H9 (cell line): ENCODE measurements at regions not wholly inside any gene's neighbourhood (a gene's known extent, or its start where the extent isn't known, plus 50 kb on each side); places are given as distances from the start of the nearest gene placed in this dataset.

Experiments
- DNase-seq: peaks from one replicate; pipeline ENCODE4 v3.0.0-alpha.2; 2017
- H2AFZ ChIP-seq: one replicate; pipeline ENCODE4 v1.6.1; 2013; ENCODE audit warnings: mild to moderate bottlenecking, low read length, control low read depth, moderate library complexity
- H2AK5ac ChIP-seq: 2 replicates; pipeline ENCODE4 v1.6.1; 2013; ENCODE audit warnings: low read length, control low read depth, mixed read lengths; ENCODE audit not compliant: insufficient read length
- H2BK120ac ChIP-seq: one replicate; pipeline ENCODE4 v1.6.1; 2013; ENCODE audit warnings: low read depth, mild to moderate bottlenecking, low read length, control low read depth, inconsistent platforms; ENCODE audit not compliant: poor library complexity, severe bottlenecking
- H2BK12ac ChIP-seq: 2 replicates; pipeline ENCODE4 v1.6.1; 2013; ENCODE audit warnings: low read length, control low read depth, mixed read lengths, low read depth; ENCODE audit not compliant: insufficient read length
- H2BK15ac ChIP-seq: 2 replicates; pipeline ENCODE4 v1.6.1; 2013; ENCODE audit warnings: low read depth, low read length, control low read depth
- H2BK20ac ChIP-seq: one replicate; pipeline ENCODE4 v1.6.1; 2013; ENCODE audit warnings: low read depth, mild to moderate bottlenecking, low read length, control low read depth, inconsistent platforms; ENCODE audit not compliant: poor library complexity, severe bottlenecking
- H2BK5ac ChIP-seq: 2 replicates; pipeline ENCODE4 v1.6.1; 2013; ENCODE audit warnings: low read length, control low read depth, mixed read lengths; ENCODE audit not compliant: insufficient read length
- H3K14ac ChIP-seq: 2 replicates; pipeline ENCODE4 v1.6.1; 2013; ENCODE audit warnings: low read length, control low read depth; ENCODE audit not compliant: insufficient read depth
- H3K18ac ChIP-seq: 2 replicates; pipeline ENCODE4 v1.6.1; 2013; ENCODE audit warnings: low read depth, mild to moderate bottlenecking, mixed read lengths, low read length, control low read depth; ENCODE audit not compliant: insufficient read length
- H3K23ac ChIP-seq: 2 replicates; pipeline ENCODE4 v1.6.1; 2013; ENCODE audit warnings: low read length, control low read depth, mixed read lengths, low read depth; ENCODE audit not compliant: insufficient read length
- H3K23me2 ChIP-seq: 2 replicates; pipeline ENCODE4 v1.6.1; 2013; ENCODE audit warnings: low read depth, mild to moderate bottlenecking, mixed read lengths, low read length, control low read depth; ENCODE audit not compliant: insufficient read length, poor library complexity, severe bottlenecking
- H3K27ac ChIP-seq: 2 replicates; pipeline ENCODE4 v1.5.1; 2013; ENCODE audit warnings: low read length, control low read depth, mixed read lengths, low read depth; ENCODE audit not compliant: insufficient read length
- H3K27me3 ChIP-seq: 2 replicates; pipeline ENCODE4 v1.6.1; 2013; ENCODE audit warnings: low read length, control low read depth, inconsistent platforms; ENCODE audit not compliant: insufficient read depth
- H3K4ac ChIP-seq: 2 replicates; pipeline ENCODE4 v1.6.1; 2013; ENCODE audit warnings: low read depth, mild to moderate bottlenecking, control low read depth, inconsistent platforms, low read length, moderate library complexity
- H3K4me1 ChIP-seq: 2 replicates; pipeline ENCODE4 v1.6.1; 2013; ENCODE audit warnings: low read length, control low read depth, inconsistent platforms; ENCODE audit not compliant: insufficient read depth
- H3K4me2 ChIP-seq: 2 replicates; pipeline ENCODE4 v1.6.1; 2013; ENCODE audit warnings: low read length, control low read depth, mixed read lengths; ENCODE audit not compliant: insufficient read length, insufficient read depth
- H3K56ac ChIP-seq: 2 replicates; pipeline ENCODE4 v1.6.1; 2013; ENCODE audit warnings: low read depth, mild to moderate bottlenecking, mixed read lengths, low read length, control low read depth; ENCODE audit not compliant: insufficient read length
- H3K79me1 ChIP-seq: 2 replicates; pipeline ENCODE4 v1.6.1; 2013; ENCODE audit warnings: low read depth, mild to moderate bottlenecking, moderate library complexity, low read length, control low read depth, inconsistent platforms; ENCODE audit not compliant: insufficient read depth, poor library complexity, severe bottlenecking
- H3K79me2 ChIP-seq: 2 replicates; pipeline ENCODE4 v1.6.1; 2013; ENCODE audit warnings: low read length, control low read depth, inconsistent platforms; ENCODE audit not compliant: insufficient read depth
- H3K9ac ChIP-seq: 2 replicates; pipeline ENCODE4 v1.6.1; 2013; ENCODE audit warnings: low read length, control low read depth, mixed read lengths; ENCODE audit not compliant: insufficient read length; ENCODE audit errors: extremely low read depth
- H3K9me3 ChIP-seq: one replicate; pipeline ENCODE4 v1.6.1; 2013; ENCODE audit warnings: low read depth, low read length, inconsistent platforms; ENCODE audit not compliant: control insufficient read depth
- H3T11ph ChIP-seq: one replicate; pipeline ENCODE4 v1.6.1; 2013; ENCODE audit warnings: mild to moderate bottlenecking, low read length, control low read depth, inconsistent platforms
- H4K20me1 ChIP-seq: one replicate; pipeline ENCODE4 v1.6.1; 2013; ENCODE audit not compliant: control insufficient read depth, insufficient read length, insufficient read depth
- H4K5ac ChIP-seq: 2 replicates; pipeline ENCODE4 v1.6.1; 2013; ENCODE audit warnings: low read depth, mild to moderate bottlenecking, mixed read lengths, low read length, control low read depth; ENCODE audit not compliant: insufficient read length
- H4K8ac ChIP-seq: replicated peaks from 2 replicates; pipeline ENCODE4 v1.6.1; 2013; ENCODE audit warnings: low read length, control low read depth, mixed read lengths, low read depth; ENCODE audit not compliant: insufficient read length
- H4K91ac ChIP-seq: 2 replicates; pipeline ENCODE4 v1.6.1; 2013; ENCODE audit warnings: low read depth, mild to moderate bottlenecking, moderate library complexity, mixed read lengths, low read length, control low read depth; ENCODE audit not compliant: insufficient read length
- H3K27ac Mint-ChIP-seq, 3 experiments: 2 replicates in 2 of 3; 3 replicates in 1 of 3; pipeline ENCODE4 v1.8.0; 2020 to 2021; ENCODE audit warnings: mixed read lengths in 3 of 3, mild to moderate bottlenecking in 1 of 3, moderate library complexity in 1 of 3
- H3K27me3 Mint-ChIP-seq: 2 replicates; pipeline ENCODE4 v1.8.0; 2021; ENCODE audit warnings: low read depth, mild to moderate bottlenecking, moderate library complexity, mixed read lengths
- H3K36me3 Mint-ChIP-seq, 3 experiments: 2 replicates in 2 of 3; 3 replicates in 1 of 3; pipeline ENCODE4 v1.8.0; 2020 to 2021; ENCODE audit warnings: low read depth in 3 of 3, mixed read lengths in 3 of 3; ENCODE audit not compliant: insufficient read depth in 1 of 3
- H3K4me1 Mint-ChIP-seq, 2 experiments: 2 replicates each; pipeline ENCODE4 v1.8.0; 2020; ENCODE audit warnings: mixed read lengths in 2 of 2
- H3K4me3 Mint-ChIP-seq, 2 experiments: 2 replicates in 1 of 2; 3 replicates in 1 of 2; pipeline ENCODE4 v1.8.0; 2020 to 2021; ENCODE audit warnings: mild to moderate bottlenecking in 2 of 2, mixed read lengths in 2 of 2, moderate library complexity in 1 of 2
- H3K9me3 Mint-ChIP-seq, 2 experiments: 2 replicates in 1 of 2; 3 replicates in 1 of 2; pipeline ENCODE4 v1.8.0; 2020; ENCODE audit warnings: mild to moderate bottlenecking in 2 of 2, mixed read lengths in 2 of 2, moderate library complexity in 1 of 2
- WGBS: extraction: QIAGEN DNeasy Blood & Tissue Kit; methylation state at CpG from one replicate; pipeline ENCODE4 v1.1.7; 2013; ENCODE audit warnings: missing lambda C conversion rate, low lambda C conversion rate, mixed read lengths; ENCODE audit not compliant: insufficient read length; ENCODE audit errors: extremely low coverage; 5-methylcytosine and 5-hydroxymethylcytosine counted together
- TF ChIP-seq, protein P1 (sequence below): fragments of 200-600 bp; sonication (generic); conservative IDR thresholded peaks from 3 replicates; pipeline ENCODE4 v1.8.0; 2021; ENCODE audit warnings: antibody characterized with exemption, mild to moderate bottlenecking

- Mint-ChIP-seq H3K36me3 (no peaks in the 10 kb centered on the region; a peak in 1 of 7 replicates), H3K4me3 (no peak overlapping the region), H3K27me3 (peaks cover 10% of the 10 kb centered on the region), H3K9me3 (no peaks in the 10 kb centered on the region), H3K27ac (no peak overlapping the region), H3K4me1 (no peaks in the 10 kb centered on the region)
- Histone ChIP-seq H2AFZ (no peak overlapping the region), H3K27ac (no peak overlapping the region), H3K18ac (no peak overlapping the region), H4K8ac (no peak overlapping the region), H3K27me3 (no peaks in the 10 kb centered on the region), H3K14ac (no peak overlapping the region), H3K23ac (no peak overlapping the region), H2BK120ac (no peak overlapping the region), H3K79me1 (no peaks in the 10 kb centered on the region), H3K9ac (no peak overlapping the region), H3K4me1 (no peaks in the 10 kb centered on the region; the same call in 1 of the 2 replicates), H3K79me2 (no peaks in the 10 kb centered on the region), H3K9me3 (no peaks in the 10 kb centered on the region), H3K4ac (no peak overlapping the region), H2BK5ac (no peak overlapping the region), H2AK5ac (no peak overlapping the region), H3T11ph (no peak overlapping the region), H4K91ac (no peak overlapping the region), H4K20me1 (no peaks in the 10 kb centered on the region), H3K4me2 (no peak overlapping the region), H3K56ac (no peak overlapping the region), H2BK20ac (no peak overlapping the region), H2BK12ac (no peak overlapping the region), H4K5ac (no peak overlapping the region), H3K23me2 (no peaks in the 10 kb centered on the region), H2BK15ac (no peak overlapping the region)
- WGBS, result no CpG with 5 or more reads among the region's 2 CpGs
- TF ChIP-seq, protein P1, sequence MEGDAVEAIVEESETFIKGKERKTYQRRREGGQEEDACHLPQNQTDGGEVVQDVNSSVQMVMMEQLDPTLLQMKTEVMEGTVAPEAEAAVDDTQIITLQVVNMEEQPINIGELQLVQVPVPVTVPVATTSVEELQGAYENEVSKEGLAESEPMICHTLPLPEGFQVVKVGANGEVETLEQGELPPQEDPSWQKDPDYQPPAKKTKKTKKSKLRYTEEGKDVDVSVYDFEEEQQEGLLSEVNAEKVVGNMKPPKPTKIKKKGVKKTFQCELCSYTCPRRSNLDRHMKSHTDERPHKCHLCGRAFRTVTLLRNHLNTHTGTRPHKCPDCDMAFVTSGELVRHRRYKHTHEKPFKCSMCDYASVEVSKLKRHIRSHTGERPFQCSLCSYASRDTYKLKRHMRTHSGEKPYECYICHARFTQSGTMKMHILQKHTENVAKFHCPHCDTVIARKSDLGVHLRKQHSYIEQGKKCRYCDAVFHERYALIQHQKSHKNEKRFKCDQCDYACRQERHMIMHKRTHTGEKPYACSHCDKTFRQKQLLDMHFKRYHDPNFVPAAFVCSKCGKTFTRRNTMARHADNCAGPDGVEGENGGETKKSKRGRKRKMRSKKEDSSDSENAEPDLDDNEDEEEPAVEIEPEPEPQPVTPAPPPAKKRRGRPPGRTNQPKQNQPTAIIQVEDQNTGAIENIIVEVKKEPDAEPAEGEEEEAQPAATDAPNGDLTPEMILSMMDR, result no peak
- DNase-seq, result no peak
These were observed 630.8 kb upstream of the IMPG1 start for GRCh38 chr6:76703285-76703684.
